Activated CD4-positive, alpha-beta memory T cell treated with anti-CD3 and anti-CD28 coated beads, Interleukin-2, amount 10 ng/mL, durations not matched to agents 7 days and 5 days (primary cell): ENCODE measurements at regions not wholly inside any gene's neighbourhood (a gene's known extent, or its start where the extent isn't known, plus 50 kb on each side); places are given as distances from the start of the nearest gene placed in this dataset.

Experiments used
- CTCF ChIA-PET: fragments of 350-600 bp; sonication (Branson Sonifier 250); formaldehyde crosslinking; loops from one replicate; lab custom pipeline; 2021; ENCODE audit warnings: antibody characterized with exemption, inconsistent platforms; lab: Charles Lee
- POLR2A ChIA-PET: fragments of 350-600 bp; sonication (Branson Sonifier 250); formaldehyde crosslinking; loops from one replicate; lab custom pipeline; 2021; ENCODE audit warnings: antibody characterized with exemption; lab: Charles Lee
- DNase-seq: peaks from one replicate; pipeline ENCODE4 v3.0.0-alpha.2; 2020
- H3K27ac Mint-ChIP-seq: one replicate; pipeline ENCODE4 v1.8.0; 2021; ENCODE audit warnings: mild to moderate bottlenecking, mixed read lengths
- H3K27me3 Mint-ChIP-seq: one replicate; pipeline ENCODE4 v1.8.0; 2021; ENCODE audit warnings: mixed read lengths
- H3K36me3 Mint-ChIP-seq: one replicate; pipeline ENCODE4 v1.8.0; 2021; ENCODE audit warnings: low read depth, mixed read lengths
- H3K4me1 Mint-ChIP-seq: one replicate; pipeline ENCODE4 v1.8.0; 2021; ENCODE audit warnings: mixed read lengths
- H3K4me3 Mint-ChIP-seq: one replicate; pipeline ENCODE4 v1.8.0; 2021; ENCODE audit warnings: mild to moderate bottlenecking, mixed read lengths
- H3K9me3 Mint-ChIP-seq: one replicate; pipeline ENCODE4 v1.8.0; 2021; ENCODE audit warnings: mixed read lengths

GRCh38 chr9:135249711-135250110, 162.2 kb downstream of the OLFM1 start:
- H3K36me3 Mint-ChIP-seq, result no peaks in the 10 kb centered on the region
- POLR2A ChIA-PET, result no interaction called here
- H3K27me3 Mint-ChIP-seq, result no peaks in the 10 kb centered on the region
- no peak overlapping the region for H3K27ac Mint-ChIP-seq
- H3K4me1 Mint-ChIP-seq, result no peaks in the 10 kb centered on the region
- H3K9me3 Mint-ChIP-seq, result no peaks in the 10 kb centered on the region
- CTCF ChIA-PET, result no interaction called here
- no peak for DNase-seq
- no peak overlapping the region for H3K4me3 Mint-ChIP-seq

GRCh38 chr9:135251331-135251761, 163.9 kb downstream of the OLFM1 start:
- no peaks in the 10 kb centered on the region for H3K27me3 Mint-ChIP-seq
- CTCF ChIA-PET, result no interaction called here
- H3K27ac Mint-ChIP-seq, result no peak overlapping the region
- DNase-seq, result no peak
- no peaks in the 10 kb centered on the region for H3K4me1 Mint-ChIP-seq
- POLR2A ChIA-PET, result no interaction called here
- H3K9me3 Mint-ChIP-seq, result no peaks in the 10 kb centered on the region
- H3K4me3 Mint-ChIP-seq, result no peak overlapping the region
- no peaks in the 10 kb centered on the region for H3K36me3 Mint-ChIP-seq

GRCh38 chr9:135251996-135252760, 164.7 kb downstream of the OLFM1 start:
- Mint-ChIP-seq H3K9me3 (no peaks in the 10 kb centered on the region), H3K36me3 (no peaks in the 10 kb centered on the region), H3K4me1 (no peaks in the 10 kb centered on the region), H3K4me3 (no peak overlapping the region), H3K27ac (no peak overlapping the region), H3K27me3 (no peaks in the 10 kb centered on the region)
- ChIA-PET POLR2A (no interaction called here), CTCF (no interaction called here)
- no peak for DNase-seq

- no peak overlapping the region for H3K4me3 Mint-ChIP-seq
- no peak for DNase-seq
- CTCF ChIA-PET, result no interaction called here
Measured at GRCh38 chr9:135252980-135253304, 165.5 kb downstream of the OLFM1 start.

GRCh38 chr9:135253305-135254004, 166.0 kb downstream of the OLFM1 start:
- Mint-ChIP-seq H3K27ac (no peak overlapping the region), H3K27me3 (no peaks in the 10 kb centered on the region), H3K36me3 (no peaks in the 10 kb centered on the region), H3K4me3 (no peak overlapping the region), H3K9me3 (no peaks in the 10 kb centered on the region), H3K4me1 (no peaks in the 10 kb centered on the region)
- CTCF ChIA-PET, result interaction anchor here (0.6 kb wide), 1 partner anchor 163 kb away, joined by 3 read pairs; no protein-coding TSS in a partner anchor
- no peak for DNase-seq
- POLR2A ChIA-PET, result interaction anchor here (0.5 kb wide), 1 partner anchor 1506 kb away, joined by 3 read pairs; no protein-coding TSS in a partner anchor

More at GRCh38 chr9:135252980-135253304, 165.5 kb downstream of the OLFM1 start:
- no peaks in the 10 kb centered on the region for H3K9me3 Mint-ChIP-seq
- H3K27ac Mint-ChIP-seq, result no peak overlapping the region
- H3K36me3 Mint-ChIP-seq, result no peaks in the 10 kb centered on the region
- POLR2A ChIA-PET, result no interaction called here
- no peaks in the 10 kb centered on the region for H3K4me1 Mint-ChIP-seq
- no peaks in the 10 kb centered on the region for H3K27me3 Mint-ChIP-seq

GRCh38 chr9:135254176-135255032, 166.9 kb downstream of the OLFM1 start:
- Mint-ChIP-seq H3K4me1 (no peaks in the 10 kb centered on the region), H3K4me3 (no peak overlapping the region), H3K27ac (no peak overlapping the region), H3K9me3 (no peaks in the 10 kb centered on the region), H3K27me3 (no peaks in the 10 kb centered on the region), H3K36me3 (no peaks in the 10 kb centered on the region)
- DNase-seq, result no peak
- ChIA-PET CTCF (interaction anchor here (0.6 kb wide), 1 partner anchor 164 kb away, joined by 3 read pairs; no protein-coding TSS in a partner anchor), POLR2A (no interaction called here)

GRCh38 chr9:135255033-135255840, 167.8 kb downstream of the OLFM1 start:
- Mint-ChIP-seq H3K27me3 (no peaks in the 10 kb centered on the region), H3K27ac (no peak overlapping the region), H3K9me3 (no peaks in the 10 kb centered on the region), H3K36me3 (no peaks in the 10 kb centered on the region), H3K4me3 (no peak overlapping the region), H3K4me1 (no peaks in the 10 kb centered on the region)
- no peak for DNase-seq
- CTCF ChIA-PET, result no interaction called here
- POLR2A ChIA-PET, result no interaction called here

GRCh38 chr9:135255841-135256580, 168.5 kb downstream of the OLFM1 start:
- DNase-seq, result no peak
- Mint-ChIP-seq H3K27me3 (no peaks in the 10 kb centered on the region), H3K4me1 (no peaks in the 10 kb centered on the region), H3K9me3 (no peaks in the 10 kb centered on the region), H3K36me3 (no peaks in the 10 kb centered on the region), H3K27ac (no peak overlapping the region), H3K4me3 (no peak overlapping the region)
- POLR2A ChIA-PET, result no interaction called here
- CTCF ChIA-PET, result no interaction called here

- no peak for DNase-seq
- ChIA-PET POLR2A (no interaction called here), CTCF (no interaction called here)
- Mint-ChIP-seq H3K36me3 (no peaks in the 10 kb centered on the region), H3K4me1 (no peaks in the 10 kb centered on the region), H3K4me3 (no peak overlapping the region), H3K9me3 (no peaks in the 10 kb centered on the region), H3K27ac (no peak overlapping the region), H3K27me3 (no peaks in the 10 kb centered on the region)
Measured at GRCh38 chr9:135256581-135257354, 169.3 kb downstream of the OLFM1 start.

- no peak for DNase-seq
- POLR2A ChIA-PET, result no interaction called here
- H3K27ac Mint-ChIP-seq, result no peak overlapping the region
- no peaks in the 10 kb centered on the region for H3K36me3 Mint-ChIP-seq
- CTCF ChIA-PET, result no interaction called here
- no peak overlapping the region for H3K4me3 Mint-ChIP-seq
- H3K4me1 Mint-ChIP-seq, result no peaks in the 10 kb centered on the region
- H3K27me3 Mint-ChIP-seq, result no peaks in the 10 kb centered on the region
- H3K9me3 Mint-ChIP-seq, result no peaks in the 10 kb centered on the region
Measured at GRCh38 chr9:135258461-135258860, 171.0 kb downstream of the OLFM1 start.

GRCh38 chr9:135259273-135259672, 171.8 kb downstream of the OLFM1 start:
- POLR2A ChIA-PET, result no interaction called here
- no peaks in the 10 kb centered on the region for H3K27me3 Mint-ChIP-seq
- H3K36me3 Mint-ChIP-seq, result no peaks in the 10 kb centered on the region
- no peak overlapping the region for H3K27ac Mint-ChIP-seq
- CTCF ChIA-PET, result no interaction called here
- no peaks in the 10 kb centered on the region for H3K9me3 Mint-ChIP-seq
- H3K4me1 Mint-ChIP-seq, result no peaks in the 10 kb centered on the region
- no peak for DNase-seq
- H3K4me3 Mint-ChIP-seq, result no peak overlapping the region
